ENCODE measurements at regions not wholly inside any gene's neighbourhood (a gene's known extent, or its start where the extent isn't known, plus 50 kb on each side); places are given as distances from the start of the nearest gene placed in this dataset.

- H3K9me3 ChIP-seq (replicated peaks; ENCODE audit: control insufficient read depth, insufficient read depth, low read length), result no peaks in the 10 kb centered on the region
- ChIA-PET CTCF (no interaction called here), POLR2A (no interaction called here)
- dilution Hi-C loops (cut with MboI; ENCODE audit: extremely low pct_ligation_motif_present, low sequenced_read_pairs) (no loop called here), intact Hi-C loops (cut with micrococcal nuclease) (no loop called here)
- no peaks in the 10 kb centered on the region for H3K4me1 ChIP-seq (ENCODE audit: control insufficient read depth, extremely low read depth, insufficient read depth, low read length)
- DNase-seq (ENCODE audit: low read depth, low spot score) (no peak), FAIRE-seq (no peak)
- H3K9me1 ChIP-seq (replicated peaks; ENCODE audit: control insufficient read depth, extremely low read depth, insufficient read depth, low read length), result no peaks in the 10 kb centered on the region
- no TSS peak for BruUV-seq (replicated peaks)
- H3K36me3 ChIP-seq (ENCODE audit: control insufficient read depth in 2 of 2, extremely low read depth in 1 of 2, insufficient read depth in 2 of 2, low read length in 2 of 2), result no peaks in the 10 kb centered on the region
- no peaks in the 10 kb centered on the region for H3K79me2 ChIP-seq (ENCODE audit: control insufficient read depth, insufficient read depth, low read length)
- no peak overlapping the region for H3K4me3 ChIP-seq (replicated peaks in 1 of 3; ENCODE audit: insufficient read depth in 1 of 3, low read depth in 1 of 3, low read length in 3 of 3)
- no peaks in the 10 kb centered on the region for H3K27me3 ChIP-seq (ENCODE audit: control insufficient read depth in 2 of 2, insufficient read depth in 2 of 2, low read length in 2 of 2)
- no peak for TF ChIP-seq POLR2A (IDR thresholded peaks at IDR 0.05; ENCODE audit: low read depth, low read length)
- TF ChIP-seq MAX (IDR thresholded peaks at IDR 0.05; ENCODE audit: insufficient read depth, insufficient read length), result no peak
- TF ChIP-seq POLR2AphosphoS5 (IDR thresholded peaks at IDR 0.05; ENCODE audit: insufficient read depth, low read depth, low read length), result no peak
- H2AFZ ChIP-seq (ENCODE audit: low read depth, low read length), result no peak overlapping the region
- H3K4me2 ChIP-seq (ENCODE audit: insufficient read depth, low read length), result no peak overlapping the region
- no peak overlapping the region for H3K9ac ChIP-seq (replicated peaks; ENCODE audit: extremely low read depth, insufficient read depth, low read length)
- H3K27ac ChIP-seq (ENCODE audit: insufficient read depth, low read depth, low read length), result no peak overlapping the region
- no peaks in the 10 kb centered on the region for H4K20me1 ChIP-seq (replicated peaks; ENCODE audit: control insufficient read depth, extremely low read depth, insufficient read depth, low read length)
These were observed 144.5 kb downstream of the FBLN2 start for GRCh38 chr3:13693441-13693840.

- CTCF ChIA-PET, result no interaction called here
- Histone ChIP-seq H3K4me3 (replicated peaks in 1 of 3; ENCODE audit: insufficient read depth in 1 of 3, low read depth in 1 of 3, low read length in 3 of 3) (no peak overlapping the region), H3K27ac (ENCODE audit: insufficient read depth, low read depth, low read length) (no peak overlapping the region), H4K20me1 (replicated peaks; ENCODE audit: control insufficient read depth, extremely low read depth, insufficient read depth, low read length) (no peaks in the 10 kb centered on the region), H3K79me2 (ENCODE audit: control insufficient read depth, insufficient read depth, low read length) (no peaks in the 10 kb centered on the region), H2AFZ (ENCODE audit: low read depth, low read length) (no peak overlapping the region), H3K4me1 (ENCODE audit: control insufficient read depth, extremely low read depth, insufficient read depth, low read length) (no peaks in the 10 kb centered on the region), H3K9ac (replicated peaks; ENCODE audit: extremely low read depth, insufficient read depth, low read length) (no peak overlapping the region), H3K27me3 (ENCODE audit: control insufficient read depth in 2 of 2, insufficient read depth in 2 of 2, low read length in 2 of 2) (no peaks in the 10 kb centered on the region), H3K9me3 (replicated peaks; ENCODE audit: control insufficient read depth, insufficient read depth, low read length) (no peaks in the 10 kb centered on the region), H3K36me3 (ENCODE audit: control insufficient read depth in 2 of 2, extremely low read depth in 1 of 2, insufficient read depth in 2 of 2, low read length in 2 of 2) (no peaks in the 10 kb centered on the region), H3K9me1 (replicated peaks; ENCODE audit: control insufficient read depth, extremely low read depth, insufficient read depth, low read length) (no peaks in the 10 kb centered on the region), H3K4me2 (ENCODE audit: insufficient read depth, low read length) (no peak overlapping the region)
- no peak for DNase-seq (ENCODE audit: low read depth, low spot score)
- dilution Hi-C loops (cut with MboI; ENCODE audit: extremely low pct_ligation_motif_present, low sequenced_read_pairs), result no loop called here
- no peak for TF ChIP-seq FOS (IDR thresholded peaks at IDR 0.05; ENCODE audit: borderline replicate concordance, insufficient read depth, low read length)
- no peak for TF ChIP-seq GATA2 (IDR thresholded peaks at IDR 0.05; ENCODE audit: insufficient read depth, insufficient read length, low read depth, low read length)
- no peak for TF ChIP-seq CTCF (IDR thresholded peaks at IDR 0.05; ENCODE audit: extremely low read depth in 1 of 2, insufficient read depth in 1 of 2, low read depth in 1 of 2, low read length in 2 of 2)
- no peak for TF ChIP-seq MYC (IDR thresholded peaks at IDR 0.05; ENCODE audit: low read depth, low read length)
- no peak for TF ChIP-seq MAX (IDR thresholded peaks at IDR 0.05; ENCODE audit: insufficient read depth, insufficient read length)
- intact Hi-C loops (cut with micrococcal nuclease), result no loop called here
- no TSS peak for BruUV-seq (replicated peaks)
- POLR2A ChIA-PET, result no interaction called here
- FAIRE-seq, result no peak
These were observed 141.7 kb downstream of the FBLN2 start for GRCh38 chr3:13690636-13691035.

All from endothelial cell of umbilical vein (primary cell).